Tibial nerve (tissue), 4 donors: ENCODE measurements at regions not wholly inside any gene's neighbourhood (a gene's known extent, or its start where the extent isn't known, plus 50 kb on each side); places are given as distances from the start of the nearest gene placed in this dataset.

Source experiments
- DNase-seq, 2 donors: peaks; one replicate each; pipeline ENCODE4 v3.0.0-alpha.2; 2019; ENCODE audit warnings: low spot score in 2 of 2
- H3K27ac ChIP-seq, 4 donors: fragments of 200-600 bp; sonication (generic) in 3 of 4; one replicate each; pipeline ENCODE4 v1.5.1; 2017 to 2019; ENCODE audit warnings: mild to moderate bottlenecking in 1 of 4
- H3K27me3 ChIP-seq, 2 donors: fragments of 200-600 bp; sonication (generic) in 1 of 2; one replicate each; pipeline versions ENCODE4 v1.5.1 to v1.6.0; 2017 to 2019
- H3K36me3 ChIP-seq, 3 donors: fragments of 200-600 bp; sonication (generic); one replicate each; pipeline ENCODE4 v1.5.1; 2018 to 2019
- H3K4me1 ChIP-seq, 4 donors: fragments of 200-600 bp; sonication (generic) in 3 of 4; one replicate each; pipeline ENCODE4 v1.5.1; 2017 to 2019
- H3K4me3 ChIP-seq, 4 donors: fragments of 200-600 bp; sonication (generic) in 3 of 4; one replicate each; pipeline ENCODE4 v1.5.1; 2017 to 2019; ENCODE audit warnings: mild to moderate bottlenecking in 1 of 4, moderate library complexity in 1 of 4
- H3K9me3 ChIP-seq, 4 donors: fragments of 200-600 bp; sonication (generic) in 3 of 4; one replicate each; pipeline ENCODE4 v1.5.1; 2017 to 2019
- CTCF ChIP-seq, 5 experiments: fragments of 200-600 bp in 3 of 5; fragments of 450-650 bp in 2 of 5; sonication (generic) in 3 of 5; IDR thresholded peaks; one replicate each; pipeline ENCODE4 v1.5.1; 2016 to 2019; ENCODE audit warnings: antibody characterized with exemption in 5 of 5, mild to moderate bottlenecking in 3 of 5, moderate library complexity in 2 of 5
- EP300 ChIP-seq, 2 donors: sonication (generic); formaldehyde crosslinking; IDR thresholded peaks; one replicate each; pipeline ENCODE4 v1.6.1; 2017; ENCODE audit warnings: antibody characterized with exemption in 2 of 2, mild to moderate bottlenecking in 1 of 2
- POLR2A ChIP-seq, 2 donors: fragments of 450-650 bp; IDR thresholded peaks; one replicate each; pipeline ENCODE4 v1.6.1; 2017; ENCODE audit warnings: antibody characterized with exemption in 2 of 2, mild to moderate bottlenecking in 2 of 2, moderate library complexity in 2 of 2
- WGBS, 2 donors: methylation state at CpG; one replicate each; pipeline ENCODE4 v1.1.5; 2018; 5-methylcytosine and 5-hydroxymethylcytosine counted together

GRCh38 chr4:4643306-4643705 lies 101.5 kb upstream of the STX18 start:
- 90 to 91% methylated on average over 5 of the region's 5 CpGs for WGBS, 2 donors
- no peaks in the 10 kb centered on the region for H3K9me3 ChIP-seq
- no peak overlapping the region for H3K4me3 ChIP-seq
- DNase-seq: no peak
- TF ChIP-seq POLR2A (IDR thresholded peaks at IDR 0.05) (no peak), EP300 (IDR thresholded peaks at IDR 0.05) (no peak), CTCF (IDR thresholded peaks at IDR 0.05) (no peak)
- H3K27ac ChIP-seq: no peak overlapping the region
- no peaks in the 10 kb centered on the region for H3K4me1 ChIP-seq
- H3K36me3 ChIP-seq: no peaks in the 10 kb centered on the region
- H3K27me3 ChIP-seq: no peaks in the 10 kb centered on the region

- H3K27ac ChIP-seq: no peak overlapping the region
- H3K36me3 ChIP-seq: no peaks in the 10 kb centered on the region
- no peak for DNase-seq
- H3K4me3 ChIP-seq: no peak overlapping the region
- 64 to 65% methylated on average over 6 of the region's 6 CpGs for WGBS, 2 donors
- H3K9me3 ChIP-seq: no peaks in the 10 kb centered on the region
- no peak for TF ChIP-seq CTCF (IDR thresholded peaks at IDR 0.05)
- no peak for TF ChIP-seq POLR2A (IDR thresholded peaks at IDR 0.05)
- no peak for TF ChIP-seq EP300 (IDR thresholded peaks at IDR 0.05)
- no peaks in the 10 kb centered on the region for H3K27me3 ChIP-seq
- no peaks in the 10 kb centered on the region for H3K4me1 ChIP-seq
Measured at GRCh38 chr4:4642496-4643000, 100.7 kb upstream of the STX18 start.

- no peak for TF ChIP-seq CTCF (IDR thresholded peaks at IDR 0.05)
- Histone ChIP-seq H3K4me1 (no peaks in the 10 kb centered on the region), H3K27me3 (no peaks in the 10 kb centered on the region), H3K4me3 (no peak overlapping the region), H3K36me3 (no peaks in the 10 kb centered on the region), H3K9me3 (no peaks in the 10 kb centered on the region), H3K27ac (no peak overlapping the region)
- no peak for DNase-seq
- WGBS, 2 donors: 74 to 75% methylated on average over 23 of the region's 23 CpGs
Measured at GRCh38 chr4:4641661-4642495, 100.0 kb upstream of the STX18 start.

GRCh38 chr4:4641254-4641653 lies 99.4 kb upstream of the STX18 start:
- Histone ChIP-seq H3K27me3 (no peaks in the 10 kb centered on the region), H3K4me1 (no peaks in the 10 kb centered on the region), H3K27ac (no peak overlapping the region), H3K9me3 (no peaks in the 10 kb centered on the region), H3K36me3 (no peaks in the 10 kb centered on the region), H3K4me3 (no peak overlapping the region)
- TF ChIP-seq CTCF (IDR thresholded peaks at IDR 0.05): no peak
- TF ChIP-seq POLR2A (IDR thresholded peaks at IDR 0.05): no peak
- no peak for TF ChIP-seq EP300 (IDR thresholded peaks at IDR 0.05)
- WGBS, 2 donors: 82 to 87% methylated on average over 8 of the region's 8 CpGs
- no peak for DNase-seq

- H3K27ac ChIP-seq: no peak overlapping the region
- no peak for DNase-seq
- TF ChIP-seq POLR2A (IDR thresholded peaks at IDR 0.05) (no peak), CTCF (IDR thresholded peaks at IDR 0.05) (no peak), EP300 (IDR thresholded peaks at IDR 0.05) (no peak)
- no peaks in the 10 kb centered on the region for H3K27me3 ChIP-seq
- H3K4me3 ChIP-seq: no peak overlapping the region
- H3K36me3 ChIP-seq: no peaks in the 10 kb centered on the region
- no peaks in the 10 kb centered on the region for H3K9me3 ChIP-seq
- no peaks in the 10 kb centered on the region for H3K4me1 ChIP-seq
- WGBS, 2 donors: 36 to 37% methylated on average over 10 of the region's 10 CpGs
Measured at GRCh38 chr4:4640692-4641091, 98.8 kb upstream of the STX18 start.
